GM18861 (cell line): ENCODE measurements at regions not wholly inside any gene's neighbourhood (a gene's known extent, or its start where the extent isn't known, plus 50 kb on each side); places are given as distances from the start of the nearest gene placed in this dataset.
A peak's percentile ranks its signal among the peaks of the same experiment; 100 is the strongest.
"Not testable (repeated sequence)": the region's sequence is repeated elsewhere in the genome, so short reads cannot be mapped to it uniquely, and the experiment has no call there.

ENCODE experiments used
- ATAC-seq: cut with Tn5 transposase; IDR thresholded peaks from one replicate; pipeline ENCODE4 v1.9.1; 2021; ENCODE audit not compliant: unreplicated experiment

- ATAC-seq, result no peak
Observed at GRCh38 chr13:34721631-34722595, 220.2 kb upstream of the NBEA start.

DNA sequence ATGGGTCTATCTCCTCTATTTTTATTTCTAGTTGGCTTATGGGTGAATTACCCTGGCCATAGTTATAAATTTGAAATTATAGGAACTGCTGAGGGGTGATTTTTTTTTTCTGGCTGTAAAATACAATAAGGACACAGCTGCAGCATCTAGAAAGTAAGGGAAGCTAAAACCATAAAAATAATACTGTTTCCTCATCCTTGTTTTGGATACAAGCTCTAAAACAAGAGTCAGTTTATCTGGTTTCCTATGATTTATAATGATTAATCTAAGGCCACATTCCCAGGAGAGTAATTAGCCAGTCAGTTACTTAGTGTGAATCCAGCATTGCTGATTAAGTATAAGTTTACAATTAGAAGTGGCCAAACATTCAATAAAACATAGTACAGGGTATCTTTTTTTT, 219.1 kb upstream of the NBEA start:
- no peak for ATAC-seq

DNA sequence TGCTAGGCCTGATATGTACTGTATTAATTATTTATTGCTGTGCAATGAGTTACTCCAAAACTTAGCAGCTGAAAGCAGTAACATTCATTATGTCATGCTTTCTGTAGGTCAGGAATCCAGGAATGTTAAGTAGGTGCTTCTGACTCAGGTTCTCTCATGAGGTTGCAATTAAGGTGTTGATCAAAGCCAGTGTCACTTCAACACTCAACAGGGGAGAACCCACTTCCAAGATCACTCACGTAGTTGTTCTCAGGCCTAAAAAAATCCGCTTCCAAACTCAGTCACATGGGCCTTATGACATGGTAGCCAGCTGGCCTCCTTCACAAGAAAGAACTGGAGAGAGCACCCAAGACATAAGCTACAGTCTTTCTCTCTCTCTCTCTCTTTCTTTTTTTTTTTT, 211.1 kb upstream of the NBEA start:
- ATAC-seq, result no peak

DNA sequence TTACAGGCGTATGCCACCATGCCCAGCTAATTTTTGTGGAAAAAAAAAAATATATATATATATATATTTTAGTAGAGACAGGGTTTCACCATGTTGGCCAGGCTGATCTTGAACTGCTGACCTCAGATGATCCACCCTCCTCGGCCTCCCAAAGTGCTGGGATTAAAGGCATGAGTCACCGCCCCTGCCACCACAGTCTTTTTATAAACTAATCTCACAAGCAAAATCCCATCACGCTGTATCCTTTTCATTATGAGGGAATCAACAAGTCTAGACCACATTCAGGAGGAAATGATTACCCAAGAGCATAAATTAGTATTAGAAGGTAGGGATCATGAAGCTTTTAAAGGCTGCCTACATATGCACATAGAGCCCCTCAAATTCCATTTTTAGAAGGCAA, 210.6 kb upstream of the NBEA start:
- ATAC-seq, result no peak

DNA sequence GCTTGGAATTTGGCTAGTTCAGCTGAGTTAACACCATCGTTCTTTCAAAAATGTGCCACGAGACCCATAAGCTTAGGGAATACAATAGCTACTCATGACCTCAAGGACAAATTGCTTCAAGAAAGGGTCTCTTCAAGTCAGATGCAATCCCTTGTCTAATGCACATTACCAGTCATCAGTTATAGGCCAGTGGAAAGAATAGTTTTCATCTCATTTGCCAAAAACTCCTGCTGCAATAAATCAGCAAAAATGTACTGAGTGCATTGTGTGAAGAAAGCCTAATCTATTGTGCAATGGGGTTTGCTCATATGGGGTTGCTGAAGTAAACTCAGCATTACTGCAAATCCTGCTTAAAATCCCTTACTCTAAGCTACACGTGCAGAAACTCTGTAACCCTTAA, 208.3 kb upstream of the NBEA start:
- ATAC-seq, result no peak

DNA sequence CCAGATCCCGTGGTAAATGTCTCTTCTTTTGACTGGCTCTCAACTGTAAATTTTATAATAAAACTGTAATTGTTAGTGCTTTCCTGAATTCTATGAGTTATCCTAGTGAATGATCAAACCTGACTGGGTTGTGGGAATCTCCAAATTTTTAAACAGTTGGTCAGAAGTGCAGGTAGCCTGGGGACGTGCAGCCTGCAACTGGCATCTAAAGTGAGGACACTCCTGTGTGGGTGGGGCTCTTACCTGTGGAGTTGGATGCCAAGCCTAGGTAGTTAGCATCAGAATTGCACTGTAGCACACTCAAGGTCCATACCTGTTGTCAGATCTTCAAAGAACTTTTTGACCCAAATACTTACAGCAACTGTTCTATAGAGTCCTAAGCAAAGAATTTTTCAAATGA, 207.1 kb upstream of the NBEA start:
- no peak for ATAC-seq

GRCh38 chr13:34738254-34738992, 203.6 kb upstream of the NBEA start:
- ATAC-seq, result no peak

- ATAC-seq, result not testable (repeated sequence)
Observed at GRCh38 chr13:34747056-34747455, 195.0 kb upstream of the NBEA start.

- ATAC-seq, result no peak
Observed at GRCh38 chr13:34747507-34747906, 194.6 kb upstream of the NBEA start.

- no peak for ATAC-seq
Observed at GRCh38 chr13:34748073-34748472, 194.0 kb upstream of the NBEA start.

DNA sequence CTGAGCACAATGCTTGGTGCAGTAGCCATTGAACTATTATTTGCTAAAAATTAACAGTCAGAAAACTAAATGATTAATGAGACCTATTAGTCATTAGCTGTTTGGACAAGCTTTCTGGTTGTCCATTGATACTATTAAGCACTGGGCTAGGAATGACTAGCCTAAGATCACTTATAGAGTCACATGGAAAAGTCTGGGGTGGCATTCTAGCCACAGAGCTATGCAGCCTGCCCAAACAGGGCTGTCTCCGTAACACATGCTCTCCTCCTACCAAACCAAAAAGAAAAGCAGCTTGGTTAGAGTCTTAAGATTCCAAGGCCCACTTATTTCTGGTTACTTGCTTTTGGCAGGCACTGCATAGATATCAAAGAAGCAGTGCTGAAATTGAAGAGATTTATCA, 193.5 kb upstream of the NBEA start:
- ATAC-seq, result peak; percentile 53

- no peak for ATAC-seq
Observed at GRCh38 chr13:34749046-34749445, 193.0 kb upstream of the NBEA start.

DNA sequence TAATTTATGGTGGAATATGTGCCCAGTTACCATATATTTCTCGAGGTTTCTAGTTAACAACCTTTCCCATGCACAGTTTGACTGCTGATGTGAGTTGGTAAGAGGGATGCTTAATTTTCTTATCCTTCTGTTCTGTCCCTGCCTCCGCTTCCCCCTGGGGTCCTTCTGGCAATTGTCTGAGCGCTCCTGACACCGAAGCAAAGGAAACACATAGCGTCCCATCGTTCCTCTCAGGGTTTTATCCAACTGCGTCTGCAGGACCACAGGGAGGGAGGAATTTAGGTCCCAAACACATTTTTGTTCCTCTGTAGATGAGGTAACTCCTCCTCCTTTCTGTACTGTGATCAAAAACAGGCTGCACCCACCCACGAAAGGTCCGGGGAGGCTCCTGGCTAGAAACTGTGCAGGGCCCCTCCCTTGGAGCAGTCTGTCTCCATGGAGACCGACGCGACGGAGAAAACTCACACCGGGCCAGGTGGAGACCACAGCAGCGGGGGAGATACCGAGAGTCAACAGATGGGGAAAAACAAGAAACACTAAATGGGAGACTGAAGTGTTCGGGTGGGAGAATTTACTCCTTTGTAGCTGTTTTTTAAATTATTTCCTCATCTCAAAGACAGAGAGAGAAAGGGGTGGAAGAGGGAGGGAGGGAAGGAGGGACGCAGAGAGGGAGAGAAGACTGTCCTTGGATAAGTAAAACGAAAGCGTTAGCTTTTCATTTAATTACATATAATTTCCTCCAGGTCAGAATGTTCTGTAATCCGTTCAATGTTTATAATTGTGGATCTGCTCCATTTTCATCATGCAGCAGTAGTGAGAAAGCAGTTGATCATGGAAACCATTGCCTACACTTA, 191.8 kb upstream of the NBEA start:
- ATAC-seq, result no peak

- ATAC-seq, result no peak
Observed at GRCh38 chr13:34751044-34751443, 191.0 kb upstream of the NBEA start.

- peak; percentile 43 for ATAC-seq
Observed at GRCh38 chr13:34751492-34751891, 190.6 kb upstream of the NBEA start.

DNA sequence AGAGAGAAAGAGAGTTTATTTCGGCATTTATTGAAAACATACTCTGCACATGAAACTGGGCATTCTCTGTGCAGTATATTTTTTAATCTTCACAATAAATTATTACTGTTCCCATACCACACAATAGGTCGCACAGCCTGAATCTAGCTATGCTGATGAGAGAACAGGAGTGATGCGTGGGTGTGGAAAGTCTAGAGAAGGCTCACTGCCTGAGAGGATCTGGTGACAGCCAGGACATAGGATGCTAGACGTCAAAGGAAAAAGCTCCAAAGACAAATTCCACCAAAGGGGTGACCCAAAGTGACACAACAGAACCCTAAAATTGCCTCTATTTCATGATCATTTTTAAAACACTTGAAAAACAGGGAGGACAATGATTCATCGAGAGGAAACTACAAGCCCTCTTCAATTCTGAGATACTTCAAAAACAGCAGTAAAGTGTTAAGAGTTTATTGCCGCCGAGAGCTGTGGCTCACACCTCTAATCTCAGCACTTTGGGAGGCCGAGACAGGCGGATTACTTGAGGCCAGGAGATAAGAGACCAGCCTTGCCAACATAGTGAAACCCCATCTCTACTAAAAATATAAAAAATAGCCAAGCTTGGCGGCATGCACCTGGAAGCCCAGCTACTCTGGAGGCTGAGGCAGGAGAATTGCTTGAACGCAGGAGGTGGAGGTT, 189.6 kb upstream of the NBEA start:
- ATAC-seq, result no peak

GRCh38 chr13:34756136-34756535, 185.9 kb upstream of the NBEA start:
- ATAC-seq, result no peak

DNA sequence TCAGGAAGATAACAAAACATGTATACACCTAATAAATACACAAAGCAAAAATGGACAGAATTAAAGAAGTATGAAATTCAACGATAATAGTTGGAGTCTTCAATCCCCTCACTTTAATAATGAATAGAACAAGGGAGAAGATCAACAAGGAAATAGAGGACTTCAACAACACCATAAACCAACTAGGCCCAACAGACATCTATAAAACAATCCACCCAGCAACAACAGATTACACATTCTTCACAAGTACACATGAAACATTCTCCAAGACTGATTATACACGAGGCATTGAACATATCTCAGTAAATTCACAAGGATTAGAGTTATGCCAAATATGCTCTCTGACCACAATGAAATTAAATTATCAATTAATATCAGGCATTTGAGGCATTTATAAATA, 185.5 kb upstream of the NBEA start:
- no peak for ATAC-seq

GRCh38 chr13:34757441-34757840, 184.6 kb upstream of the NBEA start:
- no peak for ATAC-seq

GRCh38 chr13:34758628-34759027, 183.4 kb upstream of the NBEA start:
- no peak for ATAC-seq

DNA sequence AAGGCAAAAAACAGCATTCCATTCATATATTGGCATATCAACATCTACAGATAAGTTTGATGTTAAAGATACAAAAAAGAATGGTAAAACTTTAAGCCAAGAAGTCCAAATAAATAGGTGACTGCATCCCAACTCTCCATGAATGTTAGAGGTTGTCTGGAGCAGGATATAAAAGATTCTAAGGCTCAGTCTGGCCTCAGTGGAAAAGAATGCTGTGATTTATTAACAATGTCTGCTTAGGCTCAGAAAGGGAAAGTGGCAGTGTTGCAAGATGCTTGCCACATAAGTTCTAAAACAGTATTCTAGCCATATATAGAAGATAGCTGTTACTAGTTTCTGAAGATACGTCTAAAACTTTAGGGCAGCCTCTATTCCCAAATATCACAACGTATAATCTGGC, 179.8 kb upstream of the NBEA start:
- ATAC-seq, result no peak
